ENCODE measurements at regions not wholly inside any gene's neighbourhood (a gene's known extent, or its start where the extent isn't known, plus 50 kb on each side); places are given as distances from the start of the nearest gene placed in this dataset.

DNA sequence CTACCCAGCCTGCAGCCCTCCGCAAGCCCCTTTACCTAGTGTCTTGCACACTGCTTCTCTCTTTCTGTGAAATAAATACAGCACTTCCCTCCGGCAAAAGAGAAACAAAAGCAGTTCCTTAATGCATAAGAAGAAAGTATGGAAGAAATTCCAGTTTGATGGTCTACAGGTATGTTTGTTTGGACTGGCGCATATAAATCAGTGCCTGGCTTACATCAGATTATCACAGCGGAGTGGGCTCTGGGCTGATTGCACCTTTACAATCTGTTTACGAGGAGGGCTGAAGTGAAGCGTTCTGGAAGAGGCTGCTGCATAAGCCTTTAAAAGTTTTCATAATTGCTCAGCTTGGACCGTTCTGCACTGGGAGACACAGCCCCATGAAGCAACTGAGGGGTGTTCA lies 153.5 kb upstream of the FOXF1 start:
- no peak for DNase-seq

- DNase-seq = no peak
Observed at GRCh38 chr16:86357303-86357702, 153.0 kb upstream of the FOXF1 start.

DNA sequence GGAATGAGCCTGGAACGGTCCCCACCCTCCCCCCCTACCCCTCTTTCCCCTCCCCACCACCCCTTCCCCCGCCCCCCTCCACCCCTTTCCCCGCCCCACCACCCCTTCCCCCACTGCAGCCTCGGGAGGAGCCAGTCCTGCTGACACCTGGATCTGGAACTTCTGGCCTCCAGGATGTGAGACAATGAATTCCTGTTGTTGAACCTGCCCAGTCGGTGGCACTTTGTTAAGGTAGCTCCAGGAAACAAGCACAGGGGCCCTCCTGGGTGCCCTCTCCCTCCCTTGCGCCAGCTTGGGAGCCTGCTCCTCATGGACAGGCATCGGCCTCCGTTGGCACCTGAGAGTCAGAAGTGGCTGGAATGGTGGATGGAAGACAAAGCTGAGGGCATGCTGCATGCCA lies 152.4 kb upstream of the FOXF1 start:
- no peak for DNase-seq

DNA sequence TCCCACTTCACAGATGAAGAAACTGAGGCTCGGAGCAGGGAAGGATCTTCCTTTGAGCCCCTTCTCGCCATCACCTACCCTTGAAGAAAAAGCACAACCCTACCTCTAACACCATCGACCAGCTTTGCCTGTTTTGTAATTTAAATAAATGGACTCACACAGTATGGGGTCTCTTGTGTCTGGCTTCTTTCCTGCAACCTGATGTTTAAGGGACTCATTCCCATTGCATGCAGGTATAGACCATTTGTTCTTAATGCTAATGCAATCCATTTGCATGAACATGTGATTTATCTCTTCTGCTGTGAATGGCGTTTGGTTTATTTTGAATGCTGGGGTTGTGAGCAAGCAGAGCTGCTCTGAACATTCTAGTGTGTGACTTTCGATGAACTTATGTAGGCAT lies 150.8 kb upstream of the FOXF1 start:
- no peak for DNase-seq

DNA sequence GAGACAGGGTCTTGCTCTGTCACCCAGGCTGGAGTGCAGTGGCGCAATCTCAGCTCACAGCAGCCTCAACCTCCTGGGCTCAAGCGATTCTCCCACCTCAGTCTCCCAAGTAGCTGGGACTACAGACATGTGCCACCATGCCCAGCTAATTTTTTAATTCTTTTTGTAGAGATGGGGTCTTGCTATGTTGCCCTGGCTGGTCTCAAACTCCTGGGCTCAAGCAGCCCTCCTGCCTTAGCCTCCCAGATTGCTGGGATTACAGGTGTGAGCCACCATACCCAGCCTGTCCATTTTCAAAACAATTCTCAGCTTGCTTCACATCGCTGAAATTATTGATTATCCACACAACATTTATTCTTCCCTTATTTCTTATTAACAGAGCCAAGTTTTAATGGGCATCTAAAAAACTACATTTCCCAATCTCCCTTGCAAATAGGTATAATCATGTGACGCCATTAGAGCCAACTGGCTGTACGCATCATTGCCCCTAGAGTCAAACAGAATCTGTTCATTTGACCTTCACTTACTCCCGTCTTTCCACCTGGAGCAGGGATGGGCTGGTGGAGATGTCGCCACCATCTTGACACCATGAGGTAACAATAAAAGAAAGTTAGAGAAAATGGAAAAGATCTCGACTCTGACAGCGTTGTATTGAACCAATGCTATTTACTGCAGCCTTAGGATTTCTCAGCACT lies 148.0 kb upstream of the FOXF1 start:
- no peak for DNase-seq

DNA sequence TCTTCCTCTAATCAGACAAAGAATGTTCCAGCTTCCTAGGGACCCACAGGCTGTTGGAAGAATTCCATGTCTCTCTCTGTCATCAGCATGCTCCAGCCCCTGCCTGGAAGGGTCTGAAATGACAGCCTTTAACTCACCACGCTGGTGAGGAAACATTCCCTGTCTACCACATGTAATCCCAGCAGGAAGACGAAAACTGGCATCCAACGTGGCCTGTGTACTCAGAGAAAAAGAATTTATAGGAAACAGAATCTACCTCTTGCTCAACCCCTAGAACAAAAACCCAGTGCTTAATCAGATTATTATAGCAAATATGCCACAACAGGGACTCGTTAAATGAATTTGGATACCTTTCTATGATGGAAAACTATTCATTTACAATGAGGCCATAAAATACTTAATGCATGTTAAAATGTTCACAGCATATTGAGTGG lies 147.3 kb upstream of the FOXF1 start:
- DNase-seq = no peak

DNA sequence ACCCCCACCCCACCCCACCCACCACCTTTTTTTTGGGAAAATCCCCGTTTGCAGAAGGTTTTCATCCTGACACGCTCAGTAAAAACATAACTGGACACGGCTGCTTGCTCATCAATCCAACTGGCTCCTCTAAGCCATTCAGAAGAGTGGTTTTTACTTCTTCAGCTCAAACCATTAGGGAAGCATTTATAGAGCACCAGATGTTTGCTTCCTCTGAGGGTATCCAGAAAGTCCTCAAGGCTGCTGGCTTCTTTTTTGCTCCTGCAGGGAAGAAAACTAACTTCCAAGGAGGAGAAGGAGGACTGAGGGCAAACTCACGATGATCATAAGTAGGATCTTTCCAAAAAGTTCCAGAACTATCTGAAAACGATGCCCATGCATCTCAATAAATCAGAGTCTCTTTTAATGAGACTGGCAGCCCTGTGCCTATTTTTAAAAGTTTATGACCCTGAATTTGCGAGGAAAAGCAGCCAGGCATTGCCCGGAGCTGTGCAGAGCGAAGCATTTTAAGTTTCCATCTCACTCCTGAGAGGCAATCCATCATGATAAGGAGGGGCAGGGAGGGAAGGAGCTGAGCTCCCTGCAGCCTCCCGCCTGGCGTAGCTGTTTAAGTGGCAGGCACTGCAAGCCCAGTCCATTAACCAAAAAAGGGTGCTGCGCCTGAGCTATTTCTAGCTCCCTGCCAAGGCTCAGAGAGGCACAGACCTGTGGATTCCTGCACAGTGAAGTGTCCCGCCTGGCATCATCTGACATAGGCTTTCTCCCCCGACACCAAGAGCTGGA lies 146.3 kb upstream of the FOXF1 start:
- DNase-seq = no peak

GRCh38 chr16:86364653-86365380 lies 145.5 kb upstream of the FOXF1 start:
- no peak for DNase-seq

- DNase-seq = no peak
Observed at GRCh38 chr16:86365513-86366273, 144.6 kb upstream of the FOXF1 start.

GRCh38 chr16:86366481-86366880 lies 143.8 kb upstream of the FOXF1 start:
- DNase-seq = no peak

DNA sequence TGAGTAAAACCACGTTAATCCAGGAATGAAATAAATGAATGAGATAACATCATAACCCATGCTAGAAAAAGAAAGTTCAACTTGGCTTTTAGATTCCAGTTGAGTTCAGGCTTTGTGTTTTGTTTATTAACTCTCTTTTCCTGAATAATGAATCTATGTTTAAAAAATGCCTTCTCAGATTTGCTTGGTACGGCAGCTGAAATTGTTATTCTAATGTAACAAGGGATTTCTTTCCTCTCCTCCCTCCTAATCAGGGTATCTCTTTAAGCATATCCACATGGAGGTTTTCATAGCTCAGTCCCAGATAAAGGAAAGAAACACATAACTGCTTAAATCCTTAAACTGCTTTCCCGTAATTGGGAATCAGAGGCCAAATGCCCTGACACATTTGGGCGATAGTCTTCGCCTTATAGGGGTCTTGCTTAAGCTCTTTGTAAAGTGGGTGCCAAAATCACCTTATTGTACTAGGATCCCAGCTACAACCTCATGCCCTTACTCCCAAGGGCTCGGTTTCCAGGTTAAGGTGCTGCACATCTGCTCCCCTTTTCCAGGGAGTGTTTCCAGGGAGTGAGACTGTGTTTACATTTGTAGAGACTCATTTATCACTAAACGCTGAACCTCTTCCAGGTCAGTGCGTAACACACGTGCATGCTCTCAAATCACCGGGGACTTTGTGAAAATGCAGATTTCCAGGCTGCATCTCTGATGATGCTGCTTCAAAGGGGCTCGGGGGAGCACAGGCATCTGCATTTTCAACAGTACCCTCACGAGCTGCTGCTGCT lies 142.8 kb upstream of the FOXF1 start:
- no peak for DNase-seq

GRCh38 chr16:86368261-86368660 lies 142.1 kb upstream of the FOXF1 start:
- DNase-seq = no peak

DNA sequence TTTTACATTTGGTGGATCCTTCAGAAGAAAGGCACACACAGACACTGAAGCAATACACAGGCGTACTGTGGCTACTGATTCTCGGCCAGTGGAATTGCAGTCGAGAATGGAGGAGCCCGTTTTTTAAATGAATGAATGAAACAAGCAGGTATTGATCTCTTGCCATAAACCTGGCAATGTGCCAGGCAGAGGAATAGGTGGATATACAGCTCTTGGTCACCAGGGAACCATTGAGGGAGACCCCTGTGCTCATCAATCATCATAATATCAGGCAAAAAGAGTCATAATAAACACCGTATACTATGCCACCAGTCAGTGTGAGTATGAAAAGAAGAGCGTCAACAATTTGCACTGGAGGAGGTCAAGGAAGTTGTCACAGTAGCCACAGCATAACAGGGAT lies 140.3 kb upstream of the FOXF1 start:
- no peak for DNase-seq

DNA sequence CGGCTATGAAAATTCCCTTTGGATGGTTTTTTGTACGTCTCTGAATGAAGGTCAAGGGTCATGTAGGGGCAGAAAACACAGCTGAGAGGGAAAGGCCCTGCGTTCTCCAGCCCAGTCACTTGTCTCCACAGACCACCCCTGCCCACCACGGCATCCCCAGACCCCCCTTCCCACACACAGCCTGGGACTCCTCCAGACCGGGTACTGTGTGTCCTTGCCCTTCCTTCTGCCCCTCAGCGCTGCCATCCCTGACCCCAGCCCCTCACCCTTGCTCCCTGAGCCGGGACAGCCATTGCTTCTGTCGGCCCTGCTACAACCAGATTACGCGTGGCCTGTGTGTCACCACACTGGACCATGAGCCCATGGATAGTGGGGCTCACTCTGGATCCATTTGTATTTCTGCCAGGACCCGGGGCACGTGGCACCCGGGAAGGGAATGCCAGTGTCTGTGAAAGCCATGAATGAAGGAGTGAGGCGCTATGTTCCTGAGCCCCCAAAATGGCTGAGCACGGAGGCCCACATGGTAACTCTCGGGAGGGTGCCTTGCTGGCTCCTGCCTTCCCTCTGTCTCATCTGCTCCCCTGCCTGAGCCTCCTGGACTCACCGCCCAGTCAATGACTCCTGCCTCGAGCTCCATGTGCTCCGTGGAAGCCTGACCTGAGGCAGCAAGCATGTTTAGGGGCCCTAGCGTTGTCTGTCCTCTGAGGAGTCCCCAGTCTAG lies 139.1 kb upstream of the FOXF1 start:
- no peak for DNase-seq

DNA sequence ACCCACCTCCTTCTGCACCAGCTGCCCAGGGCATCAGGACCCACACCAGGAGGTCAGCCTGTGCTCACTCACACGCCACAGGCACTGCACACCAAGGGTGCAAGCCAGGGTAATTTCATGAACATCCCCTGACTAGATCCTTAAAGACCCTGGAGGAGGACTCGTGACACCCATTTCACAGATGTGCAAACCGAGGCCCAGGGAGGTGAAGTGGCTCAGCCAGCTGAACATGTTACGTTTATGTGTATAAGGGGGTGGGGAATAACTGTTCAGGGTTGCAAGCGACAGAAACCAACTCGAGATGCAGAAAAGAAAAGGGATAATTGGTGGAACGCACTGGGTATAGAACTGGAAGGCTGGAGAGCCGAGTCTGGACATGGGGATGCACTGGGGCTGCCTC lies 138.1 kb upstream of the FOXF1 start:
- DNase-seq = no peak

DNA sequence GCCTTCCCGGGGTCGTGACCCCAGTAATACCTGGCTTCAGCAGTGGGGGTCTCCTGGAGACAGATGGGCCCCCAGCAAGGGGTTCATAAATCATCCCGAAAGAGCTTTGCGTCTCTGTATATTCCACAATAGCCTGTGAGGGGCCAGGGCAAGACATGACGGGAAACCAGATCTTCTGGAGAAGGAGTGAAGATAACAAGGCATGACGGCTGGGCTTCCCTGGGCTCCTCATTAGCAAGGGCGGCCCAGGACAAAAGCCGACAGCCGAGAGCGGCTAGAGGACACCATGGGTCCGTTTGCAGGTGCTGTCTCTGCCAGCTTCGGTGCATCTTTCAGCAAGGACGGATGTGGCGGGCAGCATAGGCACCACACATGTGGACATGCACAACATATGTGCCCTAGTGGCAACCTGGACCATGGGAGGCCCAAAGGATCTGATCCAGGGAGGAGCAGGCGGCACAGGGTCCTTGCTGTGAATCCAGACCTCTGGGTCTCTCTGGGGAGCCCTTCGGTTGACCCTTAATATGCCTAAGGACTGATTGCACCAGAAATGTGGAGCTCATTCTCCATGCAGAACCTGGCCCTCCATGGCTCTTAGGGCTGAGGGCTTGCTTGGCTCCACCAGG lies 136.9 kb upstream of the FOXF1 start:
- no peak for DNase-seq

DNA sequence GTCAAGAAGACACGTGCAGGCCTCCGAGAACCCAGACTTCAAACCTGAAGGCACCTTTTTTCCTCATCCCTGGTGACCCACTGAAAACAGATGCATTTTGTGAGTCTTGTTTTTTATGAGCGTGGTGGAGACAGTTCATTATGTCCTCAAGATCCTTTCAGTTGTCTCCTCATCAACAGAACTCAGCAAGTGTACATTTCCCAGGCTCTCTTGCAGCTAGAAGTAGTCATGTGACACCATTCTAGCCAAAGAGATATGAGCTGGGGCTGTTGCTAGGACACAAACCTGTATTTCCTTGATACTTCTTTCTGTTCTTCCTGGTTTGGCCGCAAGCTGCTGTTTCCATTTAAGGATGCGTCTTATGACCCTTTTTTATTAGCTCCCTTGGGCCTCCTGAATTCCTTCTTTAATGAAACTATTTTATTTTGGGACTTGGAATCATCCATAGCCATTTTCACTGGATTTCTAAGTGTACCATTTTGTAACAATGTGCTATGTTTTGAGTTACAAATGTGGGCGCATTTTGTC lies 135.7 kb upstream of the FOXF1 start:
- DNase-seq = no peak

GRCh38 chr16:86375364-86375763 lies 135.0 kb upstream of the FOXF1 start:
- DNase-seq = no peak

DNA sequence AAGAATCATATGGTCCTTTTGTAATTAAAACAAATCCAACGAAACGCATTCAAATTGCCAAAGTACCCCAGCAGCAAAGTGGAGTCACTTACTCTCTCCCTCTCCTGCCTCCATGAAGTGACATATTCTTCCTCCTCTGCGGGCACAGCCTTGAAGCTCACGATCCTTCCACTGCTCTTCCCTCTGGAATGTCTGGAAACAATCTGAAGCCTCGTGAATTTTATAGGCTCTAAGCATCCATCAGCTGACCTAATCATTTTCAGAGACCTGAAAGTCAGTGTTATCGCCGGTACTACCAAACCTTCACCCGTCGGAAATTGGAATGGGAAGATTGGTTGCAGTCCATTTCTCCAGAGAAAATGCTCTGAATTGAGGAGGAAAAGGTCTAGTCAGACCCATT lies 134.5 kb upstream of the FOXF1 start:
- no peak for DNase-seq

DNA sequence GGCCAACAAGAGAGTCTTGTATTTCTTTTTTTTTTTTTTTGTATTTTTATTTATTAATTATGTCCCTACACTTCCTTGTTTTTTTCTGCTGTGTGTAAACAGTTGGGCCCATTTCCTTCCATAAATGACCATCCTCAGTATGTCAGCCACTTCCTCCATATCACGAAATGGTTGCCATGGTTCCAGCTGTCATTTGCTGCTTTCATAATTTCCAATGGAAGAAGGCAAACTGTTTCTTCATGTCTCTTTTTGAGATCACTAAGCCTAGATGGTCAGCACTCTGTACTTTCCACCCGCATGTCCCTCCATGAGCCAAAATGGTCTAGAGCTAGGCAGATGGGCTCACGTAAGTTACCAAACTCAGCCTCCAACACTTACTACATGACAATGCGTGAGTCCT lies 133.5 kb upstream of the FOXF1 start:
- no peak for DNase-seq

All from activated CD8-positive, alpha-beta memory T cell treated with anti-CD3 and anti-CD28 coated beads, Interleukin-2, amount 50 U/mL, for 48 hours (primary cell).